Fibroblast of mammary gland (primary cell): ENCODE measurements at regions not wholly inside any gene's neighbourhood (a gene's known extent, or its start where the extent isn't known, plus 50 kb on each side); places are given as distances from the start of the nearest gene placed in this dataset.

ENCODE experiments used
- DNase-seq: peaks from one replicate; pipeline ENCODE4 v3.0.0-alpha.2; 2010; ENCODE audit warnings: low read depth
- H3K4me3 ChIP-seq: 2 replicates; pipeline ENCODE4 v1.5.1; 2011; ENCODE audit warnings: low read depth, mild to moderate bottlenecking, low read length, moderate library complexity; ENCODE audit not compliant: control insufficient read depth
- TF ChIP-seq, protein P1 (sequence below): conservative IDR thresholded peaks from 2 replicates; pipeline ENCODE4 v1.5.1; 2011; ENCODE audit warnings: low read depth, low read length, inconsistent platforms; ENCODE audit not compliant: control insufficient read depth, insufficient read depth

DNA sequence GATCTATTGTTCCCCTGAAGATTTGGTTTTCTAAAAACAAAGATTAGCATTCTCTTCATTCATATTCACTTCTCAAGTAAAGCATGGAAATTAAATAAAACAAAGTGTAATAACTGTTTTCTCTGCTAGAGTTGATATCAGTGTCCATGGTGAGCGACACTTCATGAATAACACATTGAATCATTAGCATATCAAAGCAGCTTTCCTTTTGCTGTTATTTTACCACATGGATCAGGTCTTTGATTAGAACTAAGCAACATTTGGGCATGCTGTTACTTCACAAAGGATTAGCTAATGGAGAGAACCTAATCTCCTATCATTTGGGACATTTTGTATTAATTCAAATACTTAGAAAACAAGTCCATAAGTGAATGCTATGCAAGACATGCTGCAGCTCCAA lies 368.8 kb upstream of the CDH19 start:
- TF ChIP-seq, protein P1, sequence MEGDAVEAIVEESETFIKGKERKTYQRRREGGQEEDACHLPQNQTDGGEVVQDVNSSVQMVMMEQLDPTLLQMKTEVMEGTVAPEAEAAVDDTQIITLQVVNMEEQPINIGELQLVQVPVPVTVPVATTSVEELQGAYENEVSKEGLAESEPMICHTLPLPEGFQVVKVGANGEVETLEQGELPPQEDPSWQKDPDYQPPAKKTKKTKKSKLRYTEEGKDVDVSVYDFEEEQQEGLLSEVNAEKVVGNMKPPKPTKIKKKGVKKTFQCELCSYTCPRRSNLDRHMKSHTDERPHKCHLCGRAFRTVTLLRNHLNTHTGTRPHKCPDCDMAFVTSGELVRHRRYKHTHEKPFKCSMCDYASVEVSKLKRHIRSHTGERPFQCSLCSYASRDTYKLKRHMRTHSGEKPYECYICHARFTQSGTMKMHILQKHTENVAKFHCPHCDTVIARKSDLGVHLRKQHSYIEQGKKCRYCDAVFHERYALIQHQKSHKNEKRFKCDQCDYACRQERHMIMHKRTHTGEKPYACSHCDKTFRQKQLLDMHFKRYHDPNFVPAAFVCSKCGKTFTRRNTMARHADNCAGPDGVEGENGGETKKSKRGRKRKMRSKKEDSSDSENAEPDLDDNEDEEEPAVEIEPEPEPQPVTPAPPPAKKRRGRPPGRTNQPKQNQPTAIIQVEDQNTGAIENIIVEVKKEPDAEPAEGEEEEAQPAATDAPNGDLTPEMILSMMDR = no peak
- DNase-seq = no peak
- no peak overlapping the region for H3K4me3 ChIP-seq

DNA sequence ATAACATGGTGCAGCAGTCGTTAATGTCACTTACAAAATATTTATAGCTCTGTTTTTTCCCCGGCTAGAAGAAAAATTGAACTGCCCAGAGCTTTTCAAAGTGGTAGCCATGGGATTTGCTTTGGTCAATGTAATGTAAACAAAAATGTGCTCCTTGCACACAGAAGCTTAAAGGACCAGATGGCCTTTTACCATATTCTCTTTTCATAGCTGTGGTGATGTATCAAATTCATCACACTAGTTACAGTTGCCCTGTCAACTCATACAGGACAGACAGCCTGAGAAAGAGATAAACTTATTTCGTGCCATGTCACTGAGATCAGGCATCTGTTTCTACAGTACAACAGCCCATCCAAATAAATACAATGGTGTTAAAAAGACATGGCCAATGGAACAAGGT lies 368.1 kb upstream of the CDH19 start:
- no peak for DNase-seq
- TF ChIP-seq, protein P1 = no peak
- no peak overlapping the region for H3K4me3 ChIP-seq

DNA sequence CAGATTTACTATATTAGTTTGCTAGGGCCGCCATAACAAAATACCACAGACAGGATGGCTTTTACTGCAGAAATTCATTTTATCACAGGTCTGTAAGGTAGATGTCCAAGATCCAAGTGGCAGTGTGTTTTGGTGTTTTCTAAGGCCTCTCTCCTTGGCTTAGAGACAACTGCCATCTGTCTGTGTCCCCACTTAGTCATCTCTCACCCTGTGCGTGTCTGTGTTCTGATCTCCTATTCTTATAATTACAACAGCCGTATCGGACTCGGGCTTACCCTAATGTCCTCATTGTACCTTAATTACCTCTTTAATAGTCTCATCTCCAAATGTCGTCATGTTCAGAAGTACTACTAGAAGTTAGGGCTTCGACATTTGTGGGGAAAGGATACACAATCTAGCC lies 362.3 kb upstream of the CDH19 start:
- H3K4me3 ChIP-seq = no peak overlapping the region
- TF ChIP-seq, protein P1 = no peak

GRCh38 chr18:66958309-66958708 lies 354.4 kb upstream of the CDH19 start:
- TF ChIP-seq, protein P1 = no peak

More for the DNA sequence above, 362.3 kb upstream of the CDH19 start:
- no peak for DNase-seq

DNA sequence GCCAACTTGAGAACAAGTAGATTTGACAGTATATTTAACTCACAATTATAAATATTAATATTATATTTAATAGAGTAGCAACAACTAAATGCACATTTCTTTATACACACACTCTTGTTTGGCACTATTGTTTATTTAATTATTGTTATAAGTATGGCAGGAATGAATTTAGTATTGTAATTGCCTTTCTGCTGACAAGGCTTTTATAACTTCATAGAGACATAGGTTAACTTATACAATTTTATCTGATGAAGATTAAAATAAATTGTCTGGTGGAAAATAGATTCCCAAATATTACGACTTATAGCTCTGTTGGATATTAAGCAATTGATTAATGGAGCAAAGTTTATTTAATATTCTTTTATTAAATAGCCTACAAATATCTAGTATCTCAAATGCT lies 347.9 kb upstream of the CDH19 start:
- no peak overlapping the region for H3K4me3 ChIP-seq
- TF ChIP-seq, protein P1 = no peak
- DNase-seq = no peak

More at GRCh38 chr18:66958309-66958708, 354.4 kb upstream of the CDH19 start:
- no peak for DNase-seq
- H3K4me3 ChIP-seq = no peak overlapping the region

DNA sequence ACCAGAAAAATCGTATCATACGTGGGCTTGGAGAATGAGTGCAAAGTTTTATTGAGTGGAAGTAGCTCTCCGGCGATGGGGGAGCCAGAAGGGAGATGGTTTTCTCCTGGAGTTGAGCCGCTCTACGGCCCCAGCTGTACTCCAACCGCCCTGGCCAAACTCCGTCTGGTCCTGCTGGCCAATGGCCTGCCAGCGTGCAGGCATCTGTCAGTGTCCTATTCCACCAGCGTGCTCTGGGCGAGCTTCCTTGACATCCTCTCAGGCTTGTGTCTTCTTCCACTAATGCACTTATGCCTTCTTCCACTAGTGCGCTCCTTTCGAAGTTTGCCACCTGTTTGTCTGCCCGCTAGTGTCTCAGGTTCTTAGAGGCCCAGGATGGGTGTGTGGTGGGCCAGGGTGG lies 345.5 kb upstream of the CDH19 start:
- no peak overlapping the region for H3K4me3 ChIP-seq
- DNase-seq = no peak
- TF ChIP-seq, protein P1 = no peak

DNA sequence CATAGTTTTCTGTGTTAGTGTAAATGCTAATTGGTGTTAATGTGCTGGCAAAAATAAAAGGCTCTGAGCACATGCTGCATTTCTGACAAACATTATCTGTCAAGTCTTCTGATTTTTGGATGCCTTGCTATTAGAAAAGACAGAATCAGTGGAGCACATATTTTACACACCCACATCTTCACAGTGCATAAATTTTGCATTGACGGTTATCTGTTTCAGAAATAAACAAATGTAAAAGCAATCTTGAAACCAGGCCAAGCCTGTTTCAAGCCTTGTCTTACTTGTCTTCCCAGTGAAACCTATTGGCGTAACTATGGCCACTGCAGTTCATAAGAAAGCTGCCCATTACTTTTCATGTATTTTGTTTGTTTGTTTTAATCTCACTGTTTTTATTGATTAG lies 333.7 kb upstream of the CDH19 start:
- H3K4me3 ChIP-seq = no peak overlapping the region
- TF ChIP-seq, protein P1 = no peak
- no peak for DNase-seq
